ENCODE measurements at regions not wholly inside any gene's neighbourhood (a gene's known extent, or its start where the extent isn't known, plus 50 kb on each side); places are given as distances from the start of the nearest gene placed in this dataset.

GRCh38 chr2:217001740-217002139, 141.9 kb upstream of the TNP1 start:
- no peak for DNase-seq (ENCODE audit: low spot score in 2 of 2)
- Histone ChIP-seq H3K9me3 (no peaks in the 10 kb centered on the region), H3K4me1 (no peaks in the 10 kb centered on the region), H3K4me3 (no peak overlapping the region), H3K27ac (no peak overlapping the region), H3K36me3 (no peaks in the 10 kb centered on the region), H3K27me3 (no peaks in the 10 kb centered on the region)
- intact Hi-C loops (cut with DNase I; ENCODE audit: low total_unique reads) = no loop called here
- TF ChIP-seq CTCF (IDR thresholded peaks at IDR 0.05) (no peak), POLR2A (IDR thresholded peaks at IDR 0.05) (no peak), POLR2AphosphoS5 (IDR thresholded peaks at IDR 0.05) (no peak)

GRCh38 chr2:217000406-217000805, 140.5 kb upstream of the TNP1 start:
- H3K27ac ChIP-seq = no peak overlapping the region
- H3K4me1 ChIP-seq = no peaks in the 10 kb centered on the region
- no peak overlapping the region for H3K4me3 ChIP-seq
- no peaks in the 10 kb centered on the region for H3K36me3 ChIP-seq
- DNase-seq (ENCODE audit: low spot score in 2 of 2) = no peak
- TF ChIP-seq CTCF (IDR thresholded peaks at IDR 0.05) (no peak), POLR2AphosphoS5 (IDR thresholded peaks at IDR 0.05) (no peak), POLR2A (IDR thresholded peaks at IDR 0.05) (no peak)
- intact Hi-C loops (cut with DNase I; ENCODE audit: low total_unique reads) = no loop called here
- no peaks in the 10 kb centered on the region for H3K27me3 ChIP-seq
- no peaks in the 10 kb centered on the region for H3K9me3 ChIP-seq

GRCh38 chr2:216996279-216996845, 136.5 kb upstream of the TNP1 start:
- DNase-seq (ENCODE audit: low spot score in 2 of 2) = no peak
- TF ChIP-seq POLR2A (IDR thresholded peaks at IDR 0.05) = no peak
- TF ChIP-seq POLR2AphosphoS5 (IDR thresholded peaks at IDR 0.05) = no peak
- H3K9me3 ChIP-seq = no peaks in the 10 kb centered on the region
- no peak overlapping the region for H3K27ac ChIP-seq
- no peak overlapping the region for H3K4me3 ChIP-seq
- H3K36me3 ChIP-seq = no peaks in the 10 kb centered on the region
- intact Hi-C loops (cut with DNase I; ENCODE audit: low total_unique reads) = no loop called here
- no peaks in the 10 kb centered on the region for H3K4me1 ChIP-seq
- no peaks in the 10 kb centered on the region for H3K27me3 ChIP-seq

DNA sequence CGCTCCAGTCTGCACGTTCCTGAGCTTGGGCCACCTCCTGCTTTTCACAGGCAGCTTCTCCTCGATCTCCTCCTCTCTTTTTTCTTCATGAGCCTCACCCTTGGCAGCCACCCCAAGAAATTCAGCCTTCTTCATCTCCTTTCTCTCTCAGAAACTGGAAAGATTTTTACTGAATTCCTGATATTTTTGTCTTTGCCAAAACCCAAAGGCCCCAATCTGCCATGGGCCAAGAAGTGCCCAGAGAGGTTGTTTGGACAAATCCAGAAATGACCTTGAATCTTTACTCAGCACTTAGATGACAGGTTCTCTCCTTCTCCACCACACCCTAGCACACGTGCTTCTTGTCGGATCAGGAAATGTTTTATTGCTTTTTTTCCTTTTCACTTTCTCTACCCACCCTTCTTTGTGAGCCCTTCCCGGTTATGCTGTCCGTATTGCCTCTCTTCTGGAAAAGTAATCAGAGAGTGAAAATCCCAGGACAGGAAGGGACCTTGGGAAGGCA, 134.5 kb upstream of the TNP1 start:
- intact Hi-C loops (cut with DNase I; ENCODE audit: low total_unique reads) = no loop called here
- Histone ChIP-seq H3K36me3 (no peaks in the 10 kb centered on the region), H3K27me3 (no peaks in the 10 kb centered on the region), H3K4me1 (no peaks in the 10 kb centered on the region), H3K9me3 (no peaks in the 10 kb centered on the region), H3K4me3 (no peak overlapping the region), H3K27ac (no peak overlapping the region)
- no peak for DNase-seq (ENCODE audit: low spot score in 2 of 2)
- no peak for TF ChIP-seq CTCF (IDR thresholded peaks at IDR 0.05)
- no peak for TF ChIP-seq POLR2AphosphoS5 (IDR thresholded peaks at IDR 0.05)
- no peak for TF ChIP-seq POLR2A (IDR thresholded peaks at IDR 0.05)

- DNase-seq (ENCODE audit: low spot score in 2 of 2) = no peak
- H3K4me3 ChIP-seq = no peak overlapping the region
- H3K9me3 ChIP-seq = no peaks in the 10 kb centered on the region
- H3K27me3 ChIP-seq = no peaks in the 10 kb centered on the region
- peak overlapping the region in 1 of 2 donors; percentile 2 for H3K27ac ChIP-seq
- no peak for TF ChIP-seq POLR2AphosphoS5 (IDR thresholded peaks at IDR 0.05)
- no peak for TF ChIP-seq POLR2A (IDR thresholded peaks at IDR 0.05)
- no peak for TF ChIP-seq CTCF (IDR thresholded peaks at IDR 0.05)
- H3K36me3 ChIP-seq = no peaks in the 10 kb centered on the region
- intact Hi-C loops (cut with DNase I; ENCODE audit: low total_unique reads) = no loop called here
- no peaks in the 10 kb centered on the region for H3K4me1 ChIP-seq
These were observed 132.3 kb upstream of the TNP1 start for GRCh38 chr2:216992056-216992675.
